HepG2 (cell line): ENCODE measurements at regions not wholly inside any gene's neighbourhood (a gene's known extent, or its start where the extent isn't known, plus 50 kb on each side); places are given as distances from the start of the nearest gene placed in this dataset.

Experiments
- CBX1 ChIP-seq: IDR thresholded peaks from one replicate; pipeline ENCODE4 v1.6.1; 2016; ENCODE audit warnings: antibody characterized with exemption, low read depth
- GPN1 ChIP-seq: sonication (generic); formaldehyde crosslinking; IDR thresholded peaks from 2 replicates; pipeline ENCODE4 v1.5.1; 2020; ENCODE audit warnings: missing genetic modification reagents, borderline replicate concordance
- IKZF4 ChIP-seq: sonication (generic); formaldehyde crosslinking; IDR thresholded peaks from 2 replicates; pipeline ENCODE4 v1.5.1; 2020; ENCODE audit warnings: borderline replicate concordance, mild to moderate bottlenecking, low read depth, missing genetic modification reagents; ENCODE audit errors: not compliant biosample characterization
- JARID2 ChIP-seq: sonication (generic); formaldehyde crosslinking; IDR thresholded peaks from 2 replicates; pipeline ENCODE4 v1.8.1; 2023; ENCODE audit warnings: missing genetic modification reagents, inconsistent platforms; ENCODE audit not compliant: insufficient replicate concordance
- KAT8 ChIP-seq: IDR thresholded peaks from 2 replicates; pipeline ENCODE4 v1.6.1; 2016; ENCODE audit warnings: missing genetic modification reagents, missing compliant biosample characterization
- MLXIP ChIP-seq: sonication (generic); formaldehyde crosslinking; IDR thresholded peaks from 2 replicates; pipeline ENCODE4 v1.9.0; 2021; ENCODE audit warnings: missing genetic modification reagents, borderline replicate concordance
- MYNN ChIP-seq: sonication (generic); formaldehyde crosslinking; IDR thresholded peaks from 2 replicates; pipeline ENCODE4 v1.4.0; 2020; ENCODE audit warnings: mild to moderate bottlenecking, low read depth, missing genetic modification reagents
- NFRKB ChIP-seq: fragments of 450-650 bp; IDR thresholded peaks from 2 replicates; pipeline ENCODE4 v1.6.1; 2017
- TBX2 ChIP-seq: sonication (generic); formaldehyde crosslinking; IDR thresholded peaks from 2 replicates; pipeline ENCODE4 v1.5.0; 2020; ENCODE audit warnings: missing genetic modification reagents, mild to moderate bottlenecking, borderline replicate concordance
- YEATS2 ChIP-seq: sonication (generic); formaldehyde crosslinking; IDR thresholded peaks from 2 replicates; pipeline ENCODE4 v1.4.0; 2020; ENCODE audit warnings: missing genetic modification reagents, borderline replicate concordance
- ZHX2 ChIP-seq, 2 experiments: sonication (generic) in 1 of 2; formaldehyde crosslinking in 1 of 2; IDR thresholded peaks; 2 replicates each; pipeline versions ENCODE4 v1.6.1 to v1.9.0; 2014 to 2022; ENCODE audit warnings: antibody characterized with exemption in 1 of 2, borderline replicate concordance in 1 of 2, inconsistent platforms in 1 of 2, low read depth in 1 of 2, missing genetic modification reagents in 1 of 2
- ZNF232 ChIP-seq: sonication (generic); formaldehyde crosslinking; IDR thresholded peaks from 2 replicates; pipeline ENCODE4 v1.4.0; 2020; ENCODE audit warnings: missing genetic modification reagents, borderline replicate concordance
- ZNF280B ChIP-seq: sonication (generic); formaldehyde crosslinking; IDR thresholded peaks from 2 replicates; pipeline ENCODE4 v1.5.0; 2020; ENCODE audit warnings: missing genetic modification reagents, mild to moderate bottlenecking, borderline replicate concordance
- ZSCAN21 ChIP-seq: sonication (generic); formaldehyde crosslinking; IDR thresholded peaks from 2 replicates; pipeline ENCODE4 v1.8.0; 2022; ENCODE audit warnings: mild to moderate bottlenecking, missing genetic modification reagents, moderate library complexity, borderline replicate concordance
- TF ChIP-seq, protein P1 (sequence below): sonication (generic); formaldehyde crosslinking; IDR thresholded peaks from 2 replicates; pipeline ENCODE4 v1.4.0; 2020; ENCODE audit warnings: mild to moderate bottlenecking, missing genetic modification reagents

- no peak for TF ChIP-seq JARID2 (CRISPR knock-in tag)
- TF ChIP-seq MYNN = no peak
- no peak for TF ChIP-seq ZNF280B (CRISPR knock-in tag)
- no peak for TF ChIP-seq ZSCAN21 (CRISPR knock-in tag)
- TF ChIP-seq IKZF4 = no peak
- no peak for TF ChIP-seq MLXIP
- TF ChIP-seq YEATS2 (CRISPR knock-in tag) = no peak; the same call in 1 of the 2 replicates
- no peak for TF ChIP-seq GPN1 (CRISPR knock-in tag)
- TF ChIP-seq ZHX2 (IDR thresholded peaks at IDR 0.05; ENCODE audit: low read depth) = no peak
- TF ChIP-seq ZHX2 (CRISPR knock-in tag; IDR thresholded peaks at IDR 0.05; ENCODE audit: borderline replicate concordance) = no peak
- no peak for TF ChIP-seq NFRKB
- TF ChIP-seq KAT8 (CRISPR knock-in tag) = peak; percentile 31; the same call in 1 of the 2 replicates
- TF ChIP-seq, protein P1, sequence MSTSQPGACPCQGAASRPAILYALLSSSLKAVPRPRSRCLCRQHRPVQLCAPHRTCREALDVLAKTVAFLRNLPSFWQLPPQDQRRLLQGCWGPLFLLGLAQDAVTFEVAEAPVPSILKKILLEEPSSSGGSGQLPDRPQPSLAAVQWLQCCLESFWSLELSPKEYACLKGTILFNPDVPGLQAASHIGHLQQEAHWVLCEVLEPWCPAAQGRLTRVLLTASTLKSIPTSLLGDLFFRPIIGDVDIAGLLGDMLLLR (CRISPR knock-in tag) = no peak
- no peak for TF ChIP-seq TBX2 (CRISPR knock-in tag)
- TF ChIP-seq CBX1 = no peak
- TF ChIP-seq ZNF232 (CRISPR knock-in tag) = no peak
These were observed 1232.3 kb upstream of the ZEB2 start (continued) for GRCh38 chr2:145752091-145752806.
